GM12874 (cell line): ENCODE measurements at regions not wholly inside any gene's neighbourhood (a gene's known extent, or its start where the extent isn't known, plus 50 kb on each side); places are given as distances from the start of the nearest gene placed in this dataset.

Experiments
- TF ChIP-seq, protein P1 (sequence below): IDR thresholded peaks from 2 replicates; pipeline ENCODE4 v1.5.1; 2011; ENCODE audit warnings: low read depth, mild to moderate bottlenecking, control low read depth, low read length, moderate library complexity; ENCODE audit not compliant: insufficient read depth

DNA sequence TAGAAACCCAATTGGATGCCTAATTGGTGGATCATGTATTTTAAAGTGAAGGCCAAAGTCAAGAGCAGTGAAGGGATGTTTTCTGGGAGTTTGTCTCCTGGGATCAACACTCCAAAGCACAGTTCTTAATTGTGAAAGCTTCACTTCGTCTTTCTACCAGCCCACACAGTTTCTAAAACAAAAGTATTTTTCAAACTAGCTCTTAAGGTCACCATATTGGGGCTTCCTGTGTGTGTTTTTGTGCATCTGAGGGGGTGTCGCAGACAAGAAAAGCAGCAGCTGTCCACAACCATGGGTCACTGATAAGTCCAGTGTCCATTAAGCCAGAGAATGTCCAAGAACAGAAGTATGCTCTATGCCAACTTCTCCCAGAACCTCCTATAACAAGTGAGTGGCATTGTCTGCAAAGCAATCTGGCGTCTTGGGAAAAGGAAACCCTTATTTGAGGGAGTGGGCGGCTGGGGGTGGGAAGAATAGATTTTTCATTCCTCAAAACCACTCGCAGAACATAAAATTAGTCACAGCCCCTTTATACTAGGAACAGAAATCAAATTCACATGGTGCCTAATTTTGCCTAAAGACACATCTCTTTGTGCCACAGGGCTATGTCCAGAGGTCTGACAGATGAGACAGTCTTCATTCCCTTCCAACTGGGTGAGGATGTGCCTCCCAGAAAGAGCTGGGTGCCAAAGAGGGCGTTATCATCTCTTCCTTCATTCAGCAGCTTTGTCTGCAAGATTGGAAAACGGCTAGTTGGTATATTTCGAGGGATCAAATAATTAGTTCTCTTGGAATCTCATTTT, 610.4 kb downstream of the BCOR start:
- TF ChIP-seq, protein P1, sequence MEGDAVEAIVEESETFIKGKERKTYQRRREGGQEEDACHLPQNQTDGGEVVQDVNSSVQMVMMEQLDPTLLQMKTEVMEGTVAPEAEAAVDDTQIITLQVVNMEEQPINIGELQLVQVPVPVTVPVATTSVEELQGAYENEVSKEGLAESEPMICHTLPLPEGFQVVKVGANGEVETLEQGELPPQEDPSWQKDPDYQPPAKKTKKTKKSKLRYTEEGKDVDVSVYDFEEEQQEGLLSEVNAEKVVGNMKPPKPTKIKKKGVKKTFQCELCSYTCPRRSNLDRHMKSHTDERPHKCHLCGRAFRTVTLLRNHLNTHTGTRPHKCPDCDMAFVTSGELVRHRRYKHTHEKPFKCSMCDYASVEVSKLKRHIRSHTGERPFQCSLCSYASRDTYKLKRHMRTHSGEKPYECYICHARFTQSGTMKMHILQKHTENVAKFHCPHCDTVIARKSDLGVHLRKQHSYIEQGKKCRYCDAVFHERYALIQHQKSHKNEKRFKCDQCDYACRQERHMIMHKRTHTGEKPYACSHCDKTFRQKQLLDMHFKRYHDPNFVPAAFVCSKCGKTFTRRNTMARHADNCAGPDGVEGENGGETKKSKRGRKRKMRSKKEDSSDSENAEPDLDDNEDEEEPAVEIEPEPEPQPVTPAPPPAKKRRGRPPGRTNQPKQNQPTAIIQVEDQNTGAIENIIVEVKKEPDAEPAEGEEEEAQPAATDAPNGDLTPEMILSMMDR: no peak

DNA sequence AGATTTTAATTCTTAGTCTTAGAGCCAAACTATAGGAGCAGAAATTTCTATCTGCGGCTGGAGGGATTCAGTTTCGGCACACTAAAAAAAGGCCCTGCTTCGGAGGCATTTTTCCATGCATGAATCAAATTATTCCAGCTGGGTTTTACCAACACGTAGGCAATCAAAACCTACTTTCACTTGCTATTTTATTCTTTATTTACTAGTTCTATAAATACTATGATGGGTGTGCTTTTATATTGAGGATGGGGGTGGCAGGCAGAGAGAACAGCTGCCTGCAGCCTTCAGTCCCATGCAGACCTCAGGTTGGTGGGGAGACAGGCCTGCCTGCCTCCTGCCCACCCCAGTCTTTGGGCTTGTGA, 609.8 kb downstream of the BCOR start:
- TF ChIP-seq, protein P1: no peak

DNA sequence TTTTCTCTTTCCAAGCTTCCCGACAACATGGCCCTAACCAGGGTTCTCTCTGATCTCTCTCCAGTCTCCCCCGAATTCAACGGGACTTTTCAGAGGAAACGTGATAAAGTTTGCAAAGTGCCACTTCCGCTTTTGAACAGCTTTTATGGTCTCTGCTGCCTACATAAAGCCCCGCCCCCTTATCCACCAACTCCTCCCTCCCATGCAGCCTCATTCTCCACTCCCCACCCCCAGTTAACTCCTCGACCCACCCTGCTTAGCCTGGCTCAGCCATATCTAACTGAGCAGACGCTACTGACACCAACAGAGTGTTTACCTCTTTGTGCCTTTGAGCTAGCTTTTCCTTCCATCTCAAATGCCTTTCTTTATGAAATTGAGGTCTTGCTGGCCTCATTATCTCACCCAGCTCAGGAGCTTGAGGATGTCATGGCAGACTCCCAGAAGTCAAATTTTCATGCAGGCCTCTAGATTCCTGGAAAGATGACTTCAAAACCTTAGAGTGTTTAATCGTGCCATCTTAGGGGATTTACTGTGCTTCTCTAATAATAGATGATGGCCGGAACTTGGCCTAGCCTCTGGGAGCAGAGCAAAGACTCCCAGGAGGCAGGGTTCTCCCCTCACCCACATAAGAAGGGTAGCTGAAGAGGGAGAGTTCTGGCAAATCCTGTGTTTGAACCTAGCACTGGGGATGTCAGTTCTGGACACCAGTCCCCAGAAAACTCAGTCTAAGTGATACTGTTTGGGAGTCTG, 606.0 kb downstream of the BCOR start:
- TF ChIP-seq, protein P1: no peak

DNA sequence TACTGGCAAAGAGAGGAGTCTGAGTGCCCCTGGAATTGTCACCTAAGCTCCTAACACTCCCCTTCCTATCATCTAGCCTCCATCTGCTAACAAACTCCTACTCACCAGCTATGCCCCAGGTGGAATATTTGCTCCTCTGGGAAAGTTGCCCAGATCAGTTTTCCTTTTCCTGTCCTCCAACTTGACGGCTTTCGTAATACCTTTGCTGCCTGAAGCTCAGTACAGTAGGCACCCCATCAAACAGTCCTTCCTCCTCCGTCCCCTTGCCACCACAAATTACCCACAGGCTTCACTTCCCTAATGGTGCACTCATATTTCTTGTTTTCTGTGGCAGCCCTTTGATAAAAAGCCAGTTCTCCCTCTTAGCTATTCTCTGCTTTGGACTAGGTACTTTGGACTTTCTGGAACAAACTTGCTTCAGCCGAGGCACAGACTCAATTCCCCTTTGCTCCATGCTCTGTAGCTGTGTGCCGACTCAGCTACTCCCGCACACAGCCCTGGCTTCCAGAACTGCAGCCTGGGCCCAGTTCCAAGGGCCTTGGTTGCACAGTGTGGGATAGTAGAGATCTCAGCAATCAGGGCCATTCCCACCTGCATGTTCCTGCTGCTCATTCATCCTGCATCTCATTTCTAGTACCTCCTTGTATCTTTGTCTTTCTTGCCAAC, 605.1 kb downstream of the BCOR start:
- TF ChIP-seq, protein P1: no peak

DNA sequence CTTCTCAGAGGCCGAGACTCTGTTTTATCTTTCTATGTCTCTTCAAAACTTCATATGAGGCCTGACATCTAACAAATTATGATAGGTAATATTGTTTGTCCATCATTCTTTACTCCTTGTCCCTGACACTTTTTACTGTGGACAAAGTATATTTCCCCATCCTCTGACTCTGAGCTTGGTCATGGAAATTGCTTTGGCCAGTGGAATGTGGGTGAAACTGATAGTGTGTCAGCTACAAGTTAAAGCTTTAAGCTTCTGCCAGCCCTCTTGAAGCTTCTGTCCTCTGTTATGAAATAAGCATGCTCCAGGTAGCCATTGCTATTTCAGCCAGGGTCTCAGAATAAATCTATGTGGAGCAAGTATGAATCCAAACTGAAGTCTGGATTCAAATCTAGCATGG, 604.6 kb downstream of the BCOR start:
- TF ChIP-seq, protein P1: no peak

DNA sequence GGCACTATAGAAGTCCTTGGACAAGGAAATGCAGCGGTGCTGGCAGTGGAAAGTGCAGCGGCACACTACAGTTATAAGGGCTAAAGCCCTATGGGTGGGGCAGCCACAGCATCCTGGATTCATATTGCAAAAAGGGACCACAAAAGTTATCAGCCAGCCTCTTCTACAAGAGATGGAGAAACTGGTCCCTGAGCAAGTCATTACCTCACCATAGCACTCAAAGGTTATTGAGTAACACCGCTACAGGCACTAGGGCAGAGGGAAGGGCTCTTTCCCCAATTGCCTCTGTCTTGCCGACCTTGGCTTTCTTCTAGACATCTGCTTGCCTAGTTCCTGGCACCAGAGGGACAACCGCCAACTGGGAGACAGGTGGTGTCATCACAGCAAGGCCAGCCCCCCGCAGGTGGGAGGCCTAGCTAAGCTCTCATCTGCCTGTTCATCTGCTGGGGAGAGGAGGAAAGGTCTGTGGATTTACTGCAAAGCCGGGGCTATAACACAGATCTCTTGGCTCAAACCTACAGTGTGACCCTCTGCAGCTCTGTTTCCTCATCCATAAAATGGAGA, 600.0 kb downstream of the BCOR start:
- TF ChIP-seq, protein P1: no peak

DNA sequence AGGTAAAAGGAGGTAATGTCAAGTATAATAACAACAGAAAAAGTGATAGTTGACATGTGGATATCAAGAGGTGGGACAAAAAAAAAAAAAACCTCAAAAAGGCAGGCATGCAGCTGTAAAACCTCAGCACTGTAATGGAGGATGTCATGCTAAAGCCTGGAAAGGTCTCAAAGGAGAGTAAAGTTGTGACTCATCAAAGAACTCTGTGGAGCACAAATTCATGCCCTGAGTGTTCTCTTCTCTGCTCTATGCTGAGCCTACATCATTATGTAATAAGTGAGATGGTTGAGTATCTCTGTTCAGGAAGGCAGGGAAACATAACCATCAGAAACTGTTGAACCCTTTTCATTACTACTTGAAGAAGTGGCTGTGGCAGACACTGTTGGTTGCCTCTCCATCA, 597.8 kb downstream of the BCOR start:
- TF ChIP-seq, protein P1: no peak
